Activated B cell treated with CpG ODN at 0.5 μM for 24 hours (primary cell): ENCODE measurements at regions not wholly inside any gene's neighbourhood (a gene's known extent, or its start where the extent isn't known, plus 50 kb on each side); places are given as distances from the start of the nearest gene placed in this dataset.
"Not testable (repeated sequence)": the region's sequence is repeated elsewhere in the genome, so short reads cannot be mapped to it uniquely, and the experiment has no call there.

Source experiments
- ATAC-seq: fragments of 200-7000 bp; cut with Tn5 transposase; one replicate; pipeline ENCODE4 v1.10.0; 2021; ENCODE audit warnings: low read depth, mild to moderate bottlenecking, moderate library complexity
- CTCF ChIA-PET: fragments of 350-600 bp; sonication (Branson Sonifier 250); formaldehyde crosslinking; loops from one replicate; lab custom pipeline; 2021; ENCODE audit warnings: antibody characterized with exemption; lab: Charles Lee
- POLR2A ChIA-PET: fragments of 350-600 bp; sonication (Branson Sonifier 250); formaldehyde crosslinking; loops from one replicate; lab custom pipeline; 2021; ENCODE audit warnings: antibody characterized with exemption; lab: Charles Lee
- DNase-seq: peaks from one replicate; pipeline ENCODE4 v3.0.0; 2022
- H3K27ac Mint-ChIP-seq: one replicate; pipeline ENCODE4 v1.8.0; 2020; ENCODE audit warnings: mixed read lengths
- H3K27me3 Mint-ChIP-seq: one replicate; pipeline ENCODE4 v1.8.0; 2021; ENCODE audit warnings: mixed read lengths
- H3K36me3 Mint-ChIP-seq: one replicate; pipeline ENCODE4 v1.8.0; 2021; ENCODE audit warnings: low read depth, mixed read lengths
- H3K4me1 Mint-ChIP-seq: one replicate; pipeline ENCODE4 v1.8.0; 2021; ENCODE audit warnings: mixed read lengths
- H3K4me3 Mint-ChIP-seq: one replicate; pipeline ENCODE4 v1.8.0; 2020; ENCODE audit warnings: mild to moderate bottlenecking, mixed read lengths
- H3K9me3 Mint-ChIP-seq: one replicate; pipeline ENCODE4 v1.8.0; 2020; ENCODE audit warnings: mixed read lengths
- CTCF ChIP-seq: fragments of 200-600 bp; IDR thresholded peaks from one replicate; pipeline ENCODE4 v1.8.0; 2022; ENCODE audit warnings: antibody characterized with exemption, mild to moderate bottlenecking
- intact Hi-C: fragments of 100-400 bp; cut with micrococcal nuclease; formaldehyde crosslinking; loops from one replicate; pipeline ENCODE4 v1.15.1; 2024

GRCh38 chr11:45374130-45374529 is 88.0 kb upstream of the SYT13 start:
- no peak overlapping the region for H3K4me3 Mint-ChIP-seq
- H3K9me3 Mint-ChIP-seq: no peaks in the 10 kb centered on the region
- no peak for ATAC-seq
- POLR2A ChIA-PET: no interaction called here
- intact Hi-C loops: no loop called here
- no peaks in the 10 kb centered on the region for H3K36me3 Mint-ChIP-seq
- H3K4me1 Mint-ChIP-seq: peaks cover 20% of the 10 kb centered on the region
- no peak for TF ChIP-seq CTCF
- CTCF ChIA-PET: interaction anchor here (1.0 kb wide), 1 partner anchor 279 kb away, joined by 3 read pairs; no protein-coding TSS in a partner anchor
- no peak for DNase-seq
- H3K27ac Mint-ChIP-seq: no peak overlapping the region
- H3K27me3 Mint-ChIP-seq: peaks cover 37% of the 10 kb centered on the region

GRCh38 chr11:45373506-45374035 is 87.4 kb upstream of the SYT13 start:
- no peaks in the 10 kb centered on the region for H3K9me3 Mint-ChIP-seq
- POLR2A ChIA-PET: no interaction called here
- no peak overlapping the region for H3K27ac Mint-ChIP-seq
- CTCF ChIA-PET: interaction anchor here (1.0 kb wide), 1 partner anchor 280 kb away, joined by 3 read pairs; no protein-coding TSS in a partner anchor
- no peak for DNase-seq
- no peak for TF ChIP-seq CTCF
- H3K4me1 Mint-ChIP-seq: peaks cover 20% of the 10 kb centered on the region
- no peak overlapping the region for H3K4me3 Mint-ChIP-seq
- H3K36me3 Mint-ChIP-seq: no peaks in the 10 kb centered on the region
- peaks cover 41% of the 10 kb centered on the region for H3K27me3 Mint-ChIP-seq
- no peak for ATAC-seq
- intact Hi-C loops: no loop called here

GRCh38 chr11:45372414-45372813 is 86.3 kb upstream of the SYT13 start:
- H3K36me3 Mint-ChIP-seq, H3K27ac Mint-ChIP-seq, ATAC-seq, H3K4me3 Mint-ChIP-seq, POLR2A ChIA-PET, intact Hi-C loops, H3K9me3 Mint-ChIP-seq, DNase-seq: not testable (repeated sequence)
- CTCF ChIA-PET: interaction anchor here (1.1 to 3.2 kb wide), 5 partner anchors 32 to 400 kb away, joined by 3 to 32 read pairs (median 8); no protein-coding TSS in a partner anchor
- Mint-ChIP-seq H3K4me1 (peaks cover 20% of the 10 kb centered on the region), H3K27me3 (peaks cover 52% of the 10 kb centered on the region)

- H3K9me3 Mint-ChIP-seq: no peaks in the 10 kb centered on the region
- ATAC-seq (peak; percentile 70), DNase-seq (peak; percentile 47)
- TF ChIP-seq CTCF: peak; percentile 36
- H3K36me3 Mint-ChIP-seq: no peaks in the 10 kb centered on the region
- ChIA-PET CTCF (interaction anchor here (1.1 to 3.2 kb wide), 7 partner anchors 11 to 401 kb away, joined by 3 to 32 read pairs (median 4); no protein-coding TSS in a partner anchor), POLR2A (interaction anchor here (1.3 kb wide), 1 partner anchor 16 kb away, joined by 3 read pairs; no protein-coding TSS in a partner anchor)
- H3K4me1 Mint-ChIP-seq: peaks cover 20% of the 10 kb centered on the region
- no peak overlapping the region for H3K27ac Mint-ChIP-seq
- H3K27me3 Mint-ChIP-seq: peaks cover 53% of the 10 kb centered on the region
- intact Hi-C loops: loop anchor here (1.0 kb wide), 1 partner anchor 400 kb away; no protein-coding TSS in a partner anchor
- H3K4me3 Mint-ChIP-seq: peak overlapping the region; percentile 16
Observed at GRCh38 chr11:45371251-45372115, 85.3 kb upstream of the SYT13 start.

- no peak for TF ChIP-seq CTCF
- intact Hi-C loops: no loop called here
- Mint-ChIP-seq H3K9me3 (no peaks in the 10 kb centered on the region), H3K4me3 (no peak overlapping the region), H3K36me3 (no peaks in the 10 kb centered on the region), H3K4me1 (peaks cover 11% of the 10 kb centered on the region), H3K27ac (no peak overlapping the region), H3K27me3 (peaks cover 63% of the 10 kb centered on the region)
- no peak for ATAC-seq
- CTCF ChIA-PET: interaction anchor here (3.2 kb wide), 1 partner anchor 287 kb away, joined by 32 read pairs; no protein-coding TSS in a partner anchor
- no peak for DNase-seq
- POLR2A ChIA-PET: no interaction called here
Observed at GRCh38 chr11:45369313-45369712, 83.2 kb upstream of the SYT13 start.
